ENCODE measurements at regions not wholly inside any gene's neighbourhood (a gene's known extent, or its start where the extent isn't known, plus 50 kb on each side); places are given as distances from the start of the nearest gene placed in this dataset.

GRCh38 chr11:79520086-79520485 lies 79.3 kb upstream of the TENM4 start:
- Histone ChIP-seq H3K14ac (ENCODE audit: low read length in 2 of 2) (no peak overlapping the region), H3K36me3 (ENCODE audit: control insufficient read depth in 1 of 2, insufficient read depth in 2 of 2, low read depth in 1 of 2, low read length in 2 of 2) (no peaks in the 10 kb centered on the region), H2BK120ac (ENCODE audit: low read depth, low read length) (no peak overlapping the region), H3K18ac (ENCODE audit: low read depth in 1 of 2, low read length in 2 of 2) (no peak overlapping the region), H3K23ac (ENCODE audit: low read length in 2 of 2) (no peak overlapping the region), H2BK12ac (ENCODE audit: low read length in 2 of 2) (no peak overlapping the region), H2BK15ac (ENCODE audit: low read depth, poor library complexity, severe bottlenecking) (no peak overlapping the region), H4K8ac (ENCODE audit: low read length) (no peak overlapping the region), H3K9me3 (ENCODE audit: control insufficient read depth, low read length) (peaks cover 6% of the 10 kb centered on the region), H3K4ac (ENCODE audit: low read depth in 1 of 2, low read length in 2 of 2) (no peak overlapping the region), H3K27me3 (ENCODE audit: control insufficient read depth in 1 of 2, insufficient read depth in 1 of 2, low read length in 2 of 2) (no peaks in the 10 kb centered on the region), H4K91ac (ENCODE audit: low read length) (no peak overlapping the region), H3K4me2 (ENCODE audit: low read length, poor library complexity, severe bottlenecking) (no peak overlapping the region), H2BK5ac (ENCODE audit: low read depth, low read length, poor library complexity, severe bottlenecking) (no peak overlapping the region), H3K79me1 (replicated peaks; ENCODE audit: low read length, poor library complexity, severe bottlenecking) (no peaks in the 10 kb centered on the region), H3K4me1 (ENCODE audit: control insufficient read depth, insufficient read depth, low read depth, low read length) (no peaks in the 10 kb centered on the region), H3K9ac (ENCODE audit: low read length) (no peak overlapping the region), H3K27ac (ENCODE audit: low read length, poor library complexity, severe bottlenecking) (no peak overlapping the region), H3K4me3 (ENCODE audit: insufficient read depth in 1 of 2, low read depth in 1 of 2, low read length in 2 of 2) (no peak overlapping the region), H2AK5ac (ENCODE audit: low read length, severe bottlenecking) (no peak overlapping the region), H2AFZ (ENCODE audit: low read depth, low read length) (no peak overlapping the region)
- DNase-seq = no peak
- 85% methylated on average over 5 of the region's 5 CpGs for WGBS

GRCh38 chr11:79515781-79516180 lies 75.0 kb upstream of the TENM4 start:
- DNase-seq = no peak
- 50% methylated on average over 1 of the region's 1 CpG for WGBS
- H3K79me1 ChIP-seq (replicated peaks; ENCODE audit: low read length, poor library complexity, severe bottlenecking) = no peaks in the 10 kb centered on the region

GRCh38 chr11:79514695-79515094 lies 73.9 kb upstream of the TENM4 start:
- Histone ChIP-seq H2BK5ac (ENCODE audit: low read depth, low read length, poor library complexity, severe bottlenecking) (no peak overlapping the region), H3K23ac (ENCODE audit: low read length in 2 of 2) (no peak overlapping the region), H2BK12ac (ENCODE audit: low read length in 2 of 2) (no peak overlapping the region), H3K9ac (ENCODE audit: low read length) (no peak overlapping the region), H3K79me1 (replicated peaks; ENCODE audit: low read length, poor library complexity, severe bottlenecking) (no peaks in the 10 kb centered on the region), H2BK120ac (ENCODE audit: low read depth, low read length) (no peak overlapping the region), H3K36me3 (ENCODE audit: control insufficient read depth in 1 of 2, insufficient read depth in 2 of 2, low read depth in 1 of 2, low read length in 2 of 2) (no peaks in the 10 kb centered on the region), H2AK5ac (ENCODE audit: low read length, severe bottlenecking) (no peak overlapping the region), H3K18ac (ENCODE audit: low read depth in 1 of 2, low read length in 2 of 2) (no peak overlapping the region), H3K9me3 (ENCODE audit: control insufficient read depth, low read length) (peaks cover 6% of the 10 kb centered on the region), H3K27me3 (ENCODE audit: control insufficient read depth in 1 of 2, insufficient read depth in 1 of 2, low read length in 2 of 2) (peaks cover 0 to 17% of the 10 kb centered on the region in 2 experiments), H3K4ac (ENCODE audit: low read depth in 1 of 2, low read length in 2 of 2) (no peak overlapping the region), H3K14ac (ENCODE audit: low read length in 2 of 2) (no peak overlapping the region), H3K4me2 (ENCODE audit: low read length, poor library complexity, severe bottlenecking) (no peak overlapping the region), H2BK15ac (ENCODE audit: low read depth, poor library complexity, severe bottlenecking) (no peak overlapping the region), H3K27ac (ENCODE audit: low read length, poor library complexity, severe bottlenecking) (no peak overlapping the region), H2AFZ (ENCODE audit: low read depth, low read length) (no peak overlapping the region), H3K4me3 (ENCODE audit: insufficient read depth in 1 of 2, low read depth in 1 of 2, low read length in 2 of 2) (no peak overlapping the region), H4K8ac (ENCODE audit: low read length) (no peak overlapping the region), H4K91ac (ENCODE audit: low read length) (no peak overlapping the region), H3K4me1 (ENCODE audit: control insufficient read depth, insufficient read depth, low read depth, low read length) (no peaks in the 10 kb centered on the region)
- WGBS = 83% methylated on average over 1 of the region's 2 CpGs
- DNase-seq = no peak

More at GRCh38 chr11:79515781-79516180, 75.0 kb upstream of the TENM4 start:
- Histone ChIP-seq H4K8ac (ENCODE audit: low read length) (no peak overlapping the region), H3K9ac (ENCODE audit: low read length) (no peak overlapping the region), H3K23ac (ENCODE audit: low read length in 2 of 2) (no peak overlapping the region), H3K4me1 (ENCODE audit: control insufficient read depth, insufficient read depth, low read depth, low read length) (no peaks in the 10 kb centered on the region), H2BK5ac (ENCODE audit: low read depth, low read length, poor library complexity, severe bottlenecking) (no peak overlapping the region), H3K27ac (ENCODE audit: low read length, poor library complexity, severe bottlenecking) (no peak overlapping the region), H2AK5ac (ENCODE audit: low read length, severe bottlenecking) (no peak overlapping the region), H3K4ac (ENCODE audit: low read depth in 1 of 2, low read length in 2 of 2) (no peak overlapping the region), H3K27me3 (ENCODE audit: control insufficient read depth in 1 of 2, insufficient read depth in 1 of 2, low read length in 2 of 2) (peaks cover 0 to 10% of the 10 kb centered on the region in 2 experiments), H2AFZ (ENCODE audit: low read depth, low read length) (no peak overlapping the region), H2BK120ac (ENCODE audit: low read depth, low read length) (no peak overlapping the region), H3K18ac (ENCODE audit: low read depth in 1 of 2, low read length in 2 of 2) (no peak overlapping the region), H3K4me2 (ENCODE audit: low read length, poor library complexity, severe bottlenecking) (no peak overlapping the region), H2BK12ac (ENCODE audit: low read length in 2 of 2) (no peak overlapping the region), H3K9me3 (ENCODE audit: control insufficient read depth, low read length) (peaks cover 6% of the 10 kb centered on the region), H3K4me3 (ENCODE audit: insufficient read depth in 1 of 2, low read depth in 1 of 2, low read length in 2 of 2) (no peak overlapping the region), H4K91ac (ENCODE audit: low read length) (no peak overlapping the region), H2BK15ac (ENCODE audit: low read depth, poor library complexity, severe bottlenecking) (no peak overlapping the region), H3K36me3 (ENCODE audit: control insufficient read depth in 1 of 2, insufficient read depth in 2 of 2, low read depth in 1 of 2, low read length in 2 of 2) (no peaks in the 10 kb centered on the region), H3K14ac (ENCODE audit: low read length in 2 of 2) (no peak overlapping the region)

- no peak overlapping the region for H3K27ac ChIP-seq (ENCODE audit: low read length, poor library complexity, severe bottlenecking)
- no peak overlapping the region for H2BK120ac ChIP-seq (ENCODE audit: low read depth, low read length)
- WGBS = 72% methylated on average over 4 of the region's 4 CpGs
- H3K23ac ChIP-seq (ENCODE audit: low read length in 2 of 2) = no peak overlapping the region
- H2BK12ac ChIP-seq (ENCODE audit: low read length in 2 of 2) = no peak overlapping the region
- no peaks in the 10 kb centered on the region for H3K36me3 ChIP-seq (ENCODE audit: control insufficient read depth in 1 of 2, insufficient read depth in 2 of 2, low read depth in 1 of 2, low read length in 2 of 2)
- no peak overlapping the region for H3K4ac ChIP-seq (ENCODE audit: low read depth in 1 of 2, low read length in 2 of 2)
- DNase-seq = no peak
- no peak overlapping the region for H2AFZ ChIP-seq (ENCODE audit: low read depth, low read length)
- no peak overlapping the region for H4K91ac ChIP-seq (ENCODE audit: low read length)
- peaks cover 0 to 17% of the 10 kb centered on the region in 2 experiments for H3K27me3 ChIP-seq (ENCODE audit: control insufficient read depth in 1 of 2, insufficient read depth in 1 of 2, low read length in 2 of 2)
- no peaks in the 10 kb centered on the region for H3K4me1 ChIP-seq (ENCODE audit: control insufficient read depth, insufficient read depth, low read depth, low read length)
- no peak overlapping the region for H3K4me2 ChIP-seq (ENCODE audit: low read length, poor library complexity, severe bottlenecking)
- no peak overlapping the region for H3K4me3 ChIP-seq (ENCODE audit: insufficient read depth in 1 of 2, low read depth in 1 of 2, low read length in 2 of 2)
- H3K9me3 ChIP-seq (ENCODE audit: control insufficient read depth, low read length) = peaks cover 6% of the 10 kb centered on the region
- no peak overlapping the region for H3K14ac ChIP-seq (ENCODE audit: low read length in 2 of 2)
- H2BK5ac ChIP-seq (ENCODE audit: low read depth, low read length, poor library complexity, severe bottlenecking) = no peak overlapping the region
- no peak overlapping the region for H4K8ac ChIP-seq (ENCODE audit: low read length)
- H3K9ac ChIP-seq (ENCODE audit: low read length) = no peak overlapping the region
- H2AK5ac ChIP-seq (ENCODE audit: low read length, severe bottlenecking) = no peak overlapping the region
- H3K18ac ChIP-seq (ENCODE audit: low read depth in 1 of 2, low read length in 2 of 2) = no peak overlapping the region
- no peaks in the 10 kb centered on the region for H3K79me1 ChIP-seq (replicated peaks; ENCODE audit: low read length, poor library complexity, severe bottlenecking)
- H2BK15ac ChIP-seq (ENCODE audit: low read depth, poor library complexity, severe bottlenecking) = no peak overlapping the region
Measured at GRCh38 chr11:79514290-79514689, 73.5 kb upstream of the TENM4 start.
